ENCODE measurements at regions not wholly inside any gene's neighbourhood (a gene's known extent, or its start where the extent isn't known, plus 50 kb on each side); places are given as distances from the start of the nearest gene placed in this dataset.
A peak's percentile ranks its signal among the peaks of the same experiment; 100 is the strongest.

GRCh38 chr3:68315546-68315945 is 616.8 kb downstream of the TAFA4 start:
- no peak for DNase-seq

DNA sequence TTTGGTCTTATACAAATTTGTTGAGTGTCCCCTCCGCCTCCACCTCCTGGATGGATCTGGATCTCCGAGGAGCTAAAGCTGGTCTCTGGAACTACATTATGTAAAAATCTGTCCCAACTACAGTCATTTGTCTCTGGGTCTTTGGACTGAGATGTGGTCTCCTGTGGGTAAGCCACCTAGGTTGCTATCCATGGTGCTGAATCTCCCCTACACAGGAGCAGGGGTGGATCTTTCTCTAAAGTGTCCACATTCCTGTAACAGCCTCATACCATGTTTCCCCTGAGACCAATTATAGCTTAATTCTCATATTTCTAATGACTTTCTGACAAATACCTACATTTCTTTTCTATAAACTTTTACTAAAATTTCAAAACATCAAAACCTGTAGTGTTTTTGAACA is 625.8 kb downstream of the TAFA4 start:
- peak; percentile 38 for DNase-seq

DNA sequence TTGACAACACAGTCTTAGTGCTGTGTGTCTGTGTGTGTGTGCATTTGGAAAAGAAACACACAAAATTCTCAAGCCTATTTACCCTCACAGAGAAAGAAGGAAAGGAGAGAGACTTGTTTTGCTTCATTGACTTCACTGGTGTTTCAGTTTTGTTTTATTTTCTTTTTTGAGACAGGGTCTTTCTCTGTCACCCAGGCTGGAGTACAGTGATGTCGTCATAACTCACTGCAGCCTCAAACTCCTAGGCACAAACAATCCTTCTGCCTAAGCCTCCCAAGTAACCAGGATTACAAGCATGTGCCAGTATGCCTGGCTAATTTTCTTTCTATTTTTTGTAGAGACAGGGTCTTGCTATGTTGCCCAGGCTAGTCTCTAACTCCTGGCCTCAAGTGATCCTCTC is 636.9 kb downstream of the TAFA4 start:
- no peak for DNase-seq

- no peak for DNase-seq
Observed at GRCh38 chr3:68290333-68290732, 635.9 kb upstream of the SUCLG2 start.

DNA sequence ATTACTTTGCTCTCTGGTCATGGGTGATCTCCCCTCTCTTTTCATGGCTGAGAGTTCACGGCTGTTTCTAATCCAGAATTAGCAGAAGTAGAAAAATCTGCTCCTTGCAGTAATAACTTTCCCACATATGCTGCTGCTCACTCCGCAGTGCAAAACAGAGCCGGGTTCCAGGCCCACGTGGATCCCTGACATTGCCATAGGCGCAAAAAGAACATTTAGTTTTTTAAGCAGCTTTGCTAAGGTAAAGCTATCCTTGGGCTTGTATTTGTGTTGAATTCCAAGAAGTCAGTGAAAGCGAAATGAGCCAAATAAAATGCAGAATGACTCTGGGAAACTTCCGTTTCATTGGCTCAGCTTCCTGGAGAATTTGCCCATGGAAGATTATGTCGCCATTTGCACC is 633.7 kb upstream of the SUCLG2 start:
- peak; percentile 15 for DNase-seq

GRCh38 chr3:68287101-68287500 is 632.7 kb upstream of the SUCLG2 start:
- DNase-seq: peak; percentile 63

DNA sequence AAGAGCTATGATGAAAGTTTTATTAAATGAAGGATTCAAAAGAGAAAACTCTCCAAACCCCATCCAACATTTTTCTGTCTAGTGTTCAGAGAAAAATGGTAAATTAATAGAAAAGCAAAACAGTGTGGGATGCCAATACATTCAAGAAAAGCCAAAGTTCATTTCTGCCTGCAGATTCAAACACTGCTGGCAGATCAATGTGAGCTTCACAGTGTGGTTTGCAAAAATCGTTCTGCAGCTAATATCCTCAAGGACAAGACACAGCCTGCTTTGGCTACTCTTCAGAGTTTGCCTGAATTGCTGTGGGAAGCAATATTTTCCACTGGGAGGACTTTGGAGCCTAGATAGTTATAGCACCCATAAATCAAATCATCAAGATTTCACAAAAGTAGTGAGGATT is 619.9 kb upstream of the SUCLG2 start:
- peak; percentile 28 for DNase-seq

DNA sequence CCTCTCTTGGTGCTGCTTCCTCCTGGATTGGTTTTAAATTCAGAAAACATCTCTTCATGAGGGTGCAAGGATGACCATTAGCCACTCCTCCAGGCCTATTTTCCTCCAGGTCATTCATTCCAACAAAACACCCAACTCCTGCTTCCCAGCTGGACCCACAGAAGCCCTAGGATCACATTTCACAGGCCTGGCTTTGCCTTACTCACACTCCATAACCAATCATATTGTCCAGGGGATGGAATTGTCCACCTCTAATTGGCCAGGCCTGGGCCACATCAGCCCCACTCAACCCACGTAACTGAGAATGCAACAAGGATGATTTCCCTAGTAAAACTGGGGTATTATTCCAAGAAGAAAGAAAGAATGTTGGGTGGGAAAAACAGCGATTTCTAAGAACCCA is 616.7 kb upstream of the SUCLG2 start:
- DNase-seq: no peak

GRCh38 chr3:68256635-68257223 is 602.3 kb upstream of the SUCLG2 start:
- no peak for DNase-seq

DNA sequence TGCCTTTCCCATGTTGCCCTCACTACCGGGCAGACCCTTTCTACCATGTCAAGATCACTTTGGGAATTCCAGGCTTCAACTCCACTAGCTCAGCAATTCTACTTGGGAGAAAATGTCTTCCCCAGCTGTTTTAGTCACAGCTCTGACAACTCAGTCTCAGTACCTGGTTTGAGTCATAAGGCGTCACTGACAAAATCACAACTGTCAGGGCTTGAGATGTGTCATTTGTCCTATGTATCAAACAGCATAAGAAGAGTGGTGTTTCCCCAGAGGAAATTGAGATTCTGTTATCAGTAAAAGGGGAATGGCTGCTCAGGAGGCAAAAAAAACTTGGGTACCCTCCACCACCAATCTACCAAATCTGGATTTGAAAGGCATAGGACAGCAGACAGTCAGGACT is 594.9 kb upstream of the SUCLG2 start:
- no peak for DNase-seq

DNA sequence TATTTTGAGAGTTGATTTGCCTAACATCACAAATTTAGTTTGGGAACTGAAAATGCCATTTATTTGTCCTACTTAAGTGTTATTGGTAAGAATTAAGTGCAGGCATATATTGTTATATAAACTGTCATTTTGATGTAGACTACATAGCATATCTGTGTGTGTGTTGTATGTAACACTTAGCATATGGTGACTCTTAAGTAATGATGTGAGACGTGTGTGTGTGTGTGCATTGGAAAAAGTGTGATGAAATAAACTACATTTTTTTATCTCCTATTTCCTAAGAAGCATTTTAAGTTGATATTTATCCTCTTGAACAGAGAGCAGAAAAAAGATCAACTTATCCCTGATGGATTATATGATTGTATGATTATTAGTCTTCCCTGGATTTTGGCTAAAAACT is 588.2 kb upstream of the SUCLG2 start:
- DNase-seq: no peak

DNA sequence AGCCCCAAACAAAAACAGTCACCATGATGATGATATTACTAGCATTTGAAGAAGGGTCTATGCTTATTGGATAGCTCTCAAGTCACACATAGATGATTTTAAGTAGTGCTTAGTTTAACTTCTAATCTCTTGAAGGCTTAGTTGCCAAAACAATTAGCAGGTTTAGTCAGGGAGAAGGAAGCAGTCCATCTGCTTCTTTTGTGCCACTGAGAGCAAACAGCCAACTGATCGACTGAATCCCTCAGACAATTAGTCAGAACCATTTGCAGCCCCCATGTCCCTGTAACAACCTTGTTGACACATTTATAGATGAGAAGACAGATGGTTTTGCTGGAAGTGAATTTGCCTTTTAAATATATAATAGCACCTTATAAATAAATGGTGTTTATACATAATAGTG is 585.1 kb upstream of the SUCLG2 start:
- no peak for DNase-seq

GRCh38 chr3:68234076-68234780 is 579.8 kb upstream of the SUCLG2 start:
- DNase-seq: no peak

GRCh38 chr3:68228856-68229255 is 574.4 kb upstream of the SUCLG2 start:
- DNase-seq: no peak

DNA sequence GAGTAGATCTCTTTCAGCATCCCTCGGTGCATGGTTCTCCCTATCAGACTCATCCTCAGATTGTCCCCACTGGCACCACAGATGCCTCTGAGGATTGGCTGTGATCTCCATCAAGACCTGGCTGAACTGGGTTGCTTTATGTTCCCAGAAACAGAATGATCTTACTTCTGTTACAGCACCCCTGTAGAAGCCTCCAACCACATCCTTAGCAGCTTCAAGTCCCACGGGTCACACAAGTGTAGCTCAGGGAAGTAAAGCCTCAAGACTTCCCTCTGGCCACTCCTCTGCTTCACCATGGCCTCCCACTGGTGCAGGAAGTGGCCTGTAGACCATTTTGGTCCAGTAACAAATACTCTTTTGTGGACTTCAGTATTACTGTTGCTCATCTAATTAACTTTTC is 566.4 kb upstream of the SUCLG2 start:
- no peak for DNase-seq

- DNase-seq: no peak
Observed at GRCh38 chr3:68211637-68212036, 557.2 kb upstream of the SUCLG2 start.

DNA sequence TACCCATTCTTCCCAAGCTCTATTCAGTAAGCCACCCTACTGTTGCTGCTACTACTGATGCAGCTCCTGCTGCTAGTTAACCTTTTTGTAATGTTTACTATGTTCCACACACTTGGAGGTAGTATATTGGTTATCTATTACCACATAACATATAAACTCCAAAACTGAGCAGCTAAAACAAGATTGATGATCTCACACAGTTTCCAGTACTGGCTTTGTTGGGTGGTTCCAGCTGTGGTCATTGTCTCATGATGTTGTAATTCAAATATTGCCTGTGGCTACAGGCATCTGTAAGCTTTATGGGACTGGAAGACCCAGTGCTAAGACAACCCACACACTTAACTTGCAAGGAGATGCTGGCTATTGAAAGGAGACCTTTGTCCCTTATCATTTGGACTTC is 556.2 kb upstream of the SUCLG2 start:
- no peak for DNase-seq

- DNase-seq: no peak
Observed at GRCh38 chr3:68207327-68207726, 552.9 kb upstream of the SUCLG2 start.

- DNase-seq: no peak
Observed at GRCh38 chr3:68206524-68207117, 552.2 kb upstream of the SUCLG2 start.

- no peak for DNase-seq
Observed at GRCh38 chr3:68186733-68187132, 532.3 kb upstream of the SUCLG2 start.

GRCh38 chr3:68176600-68176999 is 522.2 kb upstream of the SUCLG2 start:
- DNase-seq: no peak

GRCh38 chr3:68173012-68173634 is 518.7 kb upstream of the SUCLG2 start:
- no peak for DNase-seq

DNA sequence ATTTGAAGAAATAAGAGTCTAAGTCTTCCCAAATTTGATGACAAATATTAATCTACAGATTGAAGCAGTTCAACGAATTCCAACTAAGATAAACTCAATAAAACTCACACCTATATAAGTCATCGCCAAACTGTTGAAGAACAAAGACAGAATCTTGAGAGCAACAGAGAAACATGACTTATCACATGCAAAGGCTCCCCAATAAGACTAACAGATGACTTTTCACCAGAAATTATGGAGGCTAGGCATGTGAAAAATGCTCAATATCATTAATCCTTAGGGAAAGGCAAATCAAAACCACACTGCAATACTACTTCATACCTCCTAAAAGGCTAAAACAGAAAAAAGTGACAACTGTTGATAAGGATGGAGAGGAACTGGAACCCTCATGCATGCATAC is 517.6 kb upstream of the SUCLG2 start:
- DNase-seq: no peak

Data from muscle of arm (tissue), 1 donor.